GM23338 (cell line): ENCODE measurements at regions not wholly inside any gene's neighbourhood (a gene's known extent, or its start where the extent isn't known, plus 50 kb on each side); places are given as distances from the start of the nearest gene placed in this dataset.

Experiments
- CTCF ChIP-seq, 2 experiments: fragments of 200-600 bp in 1 of 2; sonication (generic) in 1 of 2; conservative IDR thresholded peaks; 2 replicates each; pipeline versions ENCODE4 v1.5.1 to v1.6.1; 2016 to 2017; ENCODE audit warnings: antibody characterized with exemption in 2 of 2, low read depth in 2 of 2, mild to moderate bottlenecking in 2 of 2, moderate library complexity in 1 of 2
- ZNF114 ChIP-seq: fragments of 250-450 bp; sonication (Bioruptor Pico); IDR thresholded peaks from 2 replicates; pipeline ENCODE4 v1.5.0; 2020; ENCODE audit warnings: mild to moderate bottlenecking, moderate library complexity

- TF ChIP-seq CTCF (conservative IDR thresholded peaks at IDR 0.05; ENCODE audit: low read depth in 2 of 2) (no peak), ZNF114 (CRISPR knock-in tag) (no peak)
Observed at GRCh38 chrX:45842926-45843315, 642.2 kb upstream of the DIPK2B start.
